ENCODE measurements at regions not wholly inside any gene's neighbourhood (a gene's known extent, or its start where the extent isn't known, plus 50 kb on each side); places are given as distances from the start of the nearest gene placed in this dataset.

DNA sequence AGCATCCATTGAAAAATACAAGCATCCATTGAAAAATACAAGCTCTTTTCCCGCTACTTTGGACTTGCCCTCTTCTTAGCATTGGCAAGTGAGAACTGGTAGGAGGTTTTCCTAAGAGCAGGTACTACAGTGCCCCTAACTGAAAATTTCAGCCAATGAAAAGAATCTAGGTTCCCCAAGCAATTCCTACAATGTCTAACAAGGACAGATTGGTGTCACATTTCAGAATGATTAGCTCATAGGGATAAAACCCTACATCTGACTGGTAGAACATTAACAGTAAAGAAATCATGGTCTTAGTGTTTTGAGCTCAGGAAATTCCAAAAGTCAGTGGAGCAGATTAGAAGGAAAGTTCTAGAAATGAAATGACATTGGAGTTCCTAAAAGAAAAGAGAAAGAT is 68.6 kb upstream of the QRFPR start (continued):
- TF ChIP-seq, protein P1, sequence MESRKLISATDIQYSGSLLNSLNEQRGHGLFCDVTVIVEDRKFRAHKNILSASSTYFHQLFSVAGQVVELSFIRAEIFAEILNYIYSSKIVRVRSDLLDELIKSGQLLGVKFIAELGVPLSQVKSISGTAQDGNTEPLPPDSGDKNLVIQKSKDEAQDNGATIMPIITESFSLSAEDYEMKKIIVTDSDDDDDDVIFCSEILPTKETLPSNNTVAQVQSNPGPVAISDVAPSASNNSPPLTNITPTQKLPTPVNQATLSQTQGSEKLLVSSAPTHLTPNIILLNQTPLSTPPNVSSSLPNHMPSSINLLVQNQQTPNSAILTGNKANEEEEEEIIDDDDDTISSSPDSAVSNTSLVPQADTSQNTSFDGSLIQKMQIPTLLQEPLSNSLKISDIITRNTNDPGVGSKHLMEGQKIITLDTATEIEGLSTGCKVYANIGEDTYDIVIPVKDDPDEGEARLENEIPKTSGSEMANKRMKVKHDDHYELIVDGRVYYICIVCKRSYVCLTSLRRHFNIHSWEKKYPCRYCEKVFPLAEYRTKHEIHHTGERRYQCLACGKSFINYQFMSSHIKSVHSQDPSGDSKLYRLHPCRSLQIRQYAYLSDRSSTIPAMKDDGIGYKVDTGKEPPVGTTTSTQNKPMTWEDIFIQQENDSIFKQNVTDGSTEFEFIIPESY (IDR thresholded peaks at IDR 0.05): no peak
- TF ChIP-seq NFYA (IDR thresholded peaks at IDR 0.05; ENCODE audit: borderline replicate concordance, low read depth, low read length) (no peak), MLLT1 (IDR thresholded peaks at IDR 0.05) (no peak), SRF (IDR thresholded peaks at IDR 0.05; ENCODE audit: low read depth in 2 of 2, low read length in 2 of 2) (no peak), TCF7 (IDR thresholded peaks at IDR 0.05; ENCODE audit: borderline replicate concordance) (no peak), PAX8 (IDR thresholded peaks at IDR 0.05) (no peak), CHD4 (IDR thresholded peaks at IDR 0.05) (no peak), NFXL1 (IDR thresholded peaks at IDR 0.05; ENCODE audit: borderline replicate concordance) (no peak)

DNA sequence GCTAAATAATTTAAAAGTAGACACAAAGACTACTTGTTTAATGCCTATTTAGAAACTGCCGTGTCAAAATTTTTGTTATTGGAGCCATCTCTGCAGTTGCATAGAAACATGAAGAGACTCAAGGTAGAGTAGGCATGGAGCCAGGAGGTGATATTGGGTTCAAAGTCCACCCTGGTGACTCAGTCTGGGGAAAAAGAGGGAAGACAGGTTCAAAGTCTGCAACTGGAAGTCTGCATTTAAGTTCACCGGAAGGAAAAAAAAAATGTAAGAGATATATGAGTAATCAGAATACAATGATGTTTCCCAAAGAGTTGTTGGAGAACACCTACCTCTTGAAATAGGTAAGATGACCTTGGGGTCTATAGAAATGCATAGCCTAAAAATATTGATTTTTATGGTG is 67.4 kb upstream of the QRFPR start:
- Histone ChIP-seq H4K20me1 (ENCODE audit: control insufficient read depth, insufficient read depth) (no peaks in the 10 kb centered on the region), H3K9ac (ENCODE audit: control insufficient read depth, insufficient read depth, low read length) (no peak overlapping the region), H3K4me3 (no peak overlapping the region), H3K27ac (ENCODE audit: control insufficient read depth, insufficient read depth) (no peak overlapping the region), H3K4me1 (ENCODE audit: control insufficient read depth, insufficient read depth, low read length) (no peaks in the 10 kb centered on the region), H3K9me3 (replicated peaks; ENCODE audit: control insufficient read depth, insufficient read depth, low read length) (no peaks in the 10 kb centered on the region), H2AFZ (ENCODE audit: control insufficient read depth, low read depth, low read length) (no peak overlapping the region), H3K27me3 (replicated peaks in 1 of 2; ENCODE audit: control insufficient read depth in 2 of 2, insufficient read depth in 2 of 2, low read length in 1 of 2) (no peaks in the 10 kb centered on the region; a peak in 1 of 4 replicates), H3K4me2 (ENCODE audit: control insufficient read depth, insufficient read depth) (no peak overlapping the region), H3K79me2 (ENCODE audit: control insufficient read depth, insufficient read depth, low read length) (no peaks in the 10 kb centered on the region), H3K36me3 (ENCODE audit: control insufficient read depth in 2 of 2, insufficient read depth in 2 of 2, low read length in 1 of 2) (no peaks in the 10 kb centered on the region)
- no peak for ATAC-seq
- RAD21 ChIA-PET (ENCODE audit: unreplicated experiment): no interaction called here
- no TSS peak for BruUV-seq (replicated peaks)
- POLR2A ChIA-PET: no interaction called here
- FAIRE-seq: no peak
- CTCF ChIA-PET: no interaction called here
- SMC1A ChIA-PET (ENCODE audit: uncharacterized antibody, unreplicated experiment): no interaction called here
- no peak for DNase-seq (ENCODE audit: low read depth, low spot score)
- intact Hi-C loops (cut with micrococcal nuclease; ENCODE audit: unreplicated experiment): no loop called here
- 92% methylated on average over 2 of the region's 2 CpGs for WGBS (ENCODE audit: insufficient coverage, insufficient replicate concordance, low lambda C conversion rate, missing lambda C conversion rate)
- TF ChIP-seq CREM (IDR thresholded peaks at IDR 0.05; ENCODE audit: low read depth) (no peak), CBX5 (IDR thresholded peaks at IDR 0.05; ENCODE audit: low read depth) (no peak), ZBTB4 (CRISPR knock-in tag; IDR thresholded peaks at IDR 0.05) (no peak)
- TF ChIP-seq, protein P2, sequence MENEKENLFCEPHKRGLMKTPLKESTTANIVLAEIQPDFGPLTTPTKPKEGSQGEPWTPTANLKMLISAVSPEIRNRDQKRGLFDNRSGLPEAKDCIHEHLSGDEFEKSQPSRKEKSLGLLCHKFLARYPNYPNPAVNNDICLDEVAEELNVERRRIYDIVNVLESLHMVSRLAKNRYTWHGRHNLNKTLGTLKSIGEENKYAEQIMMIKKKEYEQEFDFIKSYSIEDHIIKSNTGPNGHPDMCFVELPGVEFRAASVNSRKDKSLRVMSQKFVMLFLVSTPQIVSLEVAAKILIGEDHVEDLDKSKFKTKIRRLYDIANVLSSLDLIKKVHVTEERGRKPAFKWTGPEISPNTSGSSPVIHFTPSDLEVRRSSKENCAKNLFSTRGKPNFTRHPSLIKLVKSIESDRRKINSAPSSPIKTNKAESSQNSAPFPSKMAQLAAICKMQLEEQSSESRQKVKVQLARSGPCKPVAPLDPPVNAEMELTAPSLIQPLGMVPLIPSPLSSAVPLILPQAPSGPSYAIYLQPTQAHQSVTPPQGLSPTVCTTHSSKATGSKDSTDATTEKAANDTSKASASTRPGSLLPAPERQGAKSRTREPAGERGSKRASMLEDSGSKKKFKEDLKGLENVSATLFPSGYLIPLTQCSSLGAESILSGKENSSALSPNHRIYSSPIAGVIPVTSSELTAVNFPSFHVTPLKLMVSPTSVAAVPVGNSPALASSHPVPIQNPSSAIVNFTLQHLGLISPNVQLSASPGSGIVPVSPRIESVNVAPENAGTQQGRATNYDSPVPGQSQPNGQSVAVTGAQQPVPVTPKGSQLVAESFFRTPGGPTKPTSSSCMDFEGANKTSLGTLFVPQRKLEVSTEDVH (IDR thresholded peaks at IDR 0.05; ENCODE audit: low read depth, partially characterized antibody): no peak
- in situ Hi-C loops (cut with MboI): no loop called here

Measured in GM12878 (cell line).